Fibroblast of skin of scalp (primary cell): ENCODE measurements at regions not wholly inside any gene's neighbourhood (a gene's known extent, or its start where the extent isn't known, plus 50 kb on each side); places are given as distances from the start of the nearest gene placed in this dataset.
"Not testable (repeated sequence)": the region's sequence is repeated elsewhere in the genome, so short reads cannot be mapped to it uniquely, and the experiment has no call there.

ENCODE experiments used
- DNase-seq: peaks from one replicate; pipeline ENCODE4 v3.0.0-alpha.2; 2013

DNA sequence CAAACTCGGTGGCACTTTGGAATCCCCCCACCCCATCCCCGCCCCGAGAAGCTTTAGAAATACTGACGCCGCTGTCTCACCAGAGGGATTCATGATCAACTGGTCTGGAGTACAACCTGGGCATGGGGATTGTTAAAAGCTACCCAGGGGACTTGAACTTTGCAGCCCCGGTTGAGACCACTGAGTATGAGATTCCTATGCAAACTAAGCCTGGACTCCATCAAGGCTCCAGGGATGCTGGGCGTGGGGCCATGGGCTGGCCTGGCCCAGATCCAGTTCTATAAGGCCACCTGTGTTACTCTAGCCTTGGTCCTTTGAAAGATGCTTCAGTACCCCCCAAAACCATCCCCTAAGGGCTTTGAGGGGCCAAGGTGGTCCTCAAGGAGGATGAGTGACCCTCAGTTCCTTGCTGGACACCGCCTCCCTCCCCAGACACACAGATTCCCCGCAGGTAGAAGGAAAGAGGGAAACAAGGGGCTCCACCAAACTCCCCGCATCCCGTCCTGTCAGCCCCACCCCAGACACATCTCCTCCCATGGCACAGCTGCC lies 68.5 kb downstream of the MRPL36 start:
- no peak for DNase-seq

- no peak for DNase-seq
Measured at GRCh38 chr5:1730487-1730847, 69.2 kb downstream of the MRPL36 start.

DNA sequence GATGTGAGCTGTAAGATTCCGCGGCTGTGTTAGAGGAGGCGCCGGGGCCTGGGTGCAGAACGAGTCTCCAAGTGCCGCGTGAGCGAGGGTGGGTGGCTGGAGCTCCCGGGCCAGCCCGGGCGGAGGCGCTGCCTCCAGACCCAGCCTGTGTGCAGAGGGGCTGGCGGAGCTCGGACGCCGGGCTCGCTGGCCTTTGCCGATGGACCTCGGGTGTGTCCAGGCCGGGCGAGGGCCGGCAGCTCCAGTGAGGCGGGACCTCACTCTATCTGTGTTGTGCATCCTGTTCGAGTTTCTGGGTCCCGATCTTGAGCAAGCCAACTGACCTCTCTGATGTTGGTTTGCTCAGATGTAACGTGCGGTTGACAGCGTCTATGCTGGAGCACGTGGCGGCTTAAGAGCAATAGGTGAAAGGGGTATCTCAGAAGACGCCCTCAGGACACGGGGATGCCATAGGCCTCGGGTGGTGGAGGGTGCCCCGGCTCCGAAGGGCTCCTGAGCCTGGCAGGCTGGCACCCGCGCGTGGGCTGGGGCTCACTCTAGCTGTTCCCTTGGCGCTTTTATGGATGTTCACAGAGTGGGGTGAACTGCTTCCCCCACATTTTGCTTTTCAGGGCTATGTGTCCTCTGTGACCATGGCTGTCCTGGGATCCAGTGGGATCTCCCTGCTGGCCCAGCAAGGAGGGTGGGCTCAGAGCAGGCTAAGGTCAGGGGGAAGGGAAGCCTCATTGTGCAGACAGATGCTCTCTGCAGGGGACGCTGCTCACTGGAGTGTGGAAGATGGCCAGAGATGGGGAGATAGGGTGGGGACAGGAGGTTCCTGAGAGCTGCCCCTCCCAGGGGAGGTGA lies 69.8 kb downstream of the MRPL36 start:
- DNase-seq, result no peak

DNA sequence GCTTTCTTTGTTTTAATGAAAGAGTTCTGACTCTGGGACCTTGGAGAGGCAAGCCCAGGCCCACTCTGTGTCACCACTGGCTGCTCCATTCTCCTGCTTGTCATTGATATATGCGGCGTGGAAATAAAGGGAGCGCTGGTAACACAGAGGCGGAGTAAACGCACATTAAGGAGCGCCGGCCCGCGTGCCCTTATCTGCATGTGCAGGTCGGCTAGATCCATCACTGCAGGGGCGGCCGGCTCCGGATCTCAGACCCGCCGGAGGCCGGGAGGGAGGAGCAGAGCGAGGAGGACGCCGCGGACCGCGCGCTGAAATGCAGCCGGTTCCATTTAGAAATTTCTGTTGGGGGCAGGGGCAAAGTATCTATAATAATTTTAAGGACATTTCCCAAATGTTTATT lies 70.8 kb downstream of the MRPL36 start:
- no peak for DNase-seq

DNA sequence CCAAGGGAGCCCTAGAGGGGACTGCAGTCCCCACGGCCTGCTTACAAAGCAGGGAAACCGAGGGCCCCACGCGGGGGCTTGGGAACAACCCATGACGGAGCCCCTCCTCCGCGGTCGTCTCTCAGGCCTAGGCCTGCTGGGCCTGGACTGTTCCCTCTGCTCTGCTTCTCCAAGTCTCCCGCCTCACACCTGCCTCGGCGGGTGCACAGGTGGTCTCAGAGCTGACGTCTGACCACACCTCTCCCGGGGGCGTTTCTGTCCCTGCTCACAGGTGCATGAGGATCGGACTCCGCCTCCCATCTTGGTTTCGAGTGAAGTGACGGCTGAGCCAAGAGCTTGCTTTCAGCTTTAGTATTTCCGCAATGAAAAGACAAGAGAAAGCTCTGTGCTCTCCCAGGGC lies 72.1 kb downstream of the MRPL36 start:
- DNase-seq, result no peak

DNA sequence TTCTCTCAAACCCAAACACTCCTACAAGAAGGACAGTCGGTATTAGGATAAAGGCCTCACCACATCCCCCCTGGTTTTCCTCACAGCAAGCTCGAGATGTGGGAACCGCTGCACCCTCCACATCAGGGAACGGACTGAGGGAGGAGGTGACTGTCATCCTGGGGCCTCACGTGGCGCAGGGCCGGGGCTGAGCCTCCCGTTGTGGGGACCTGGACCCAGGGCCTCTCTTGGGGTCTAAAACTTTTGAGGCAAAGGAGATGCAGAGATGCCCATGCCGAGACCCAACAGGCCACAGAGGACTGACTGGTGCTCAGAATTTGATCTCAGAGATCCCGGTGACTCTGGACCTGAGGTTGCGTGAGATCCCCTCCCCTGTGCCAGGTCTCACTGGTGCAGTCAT lies 72.7 kb downstream of the MRPL36 start:
- no peak for DNase-seq

GRCh38 chr5:1726469-1726865 lies 73.2 kb downstream of the MRPL36 start:
- DNase-seq, result no peak

DNA sequence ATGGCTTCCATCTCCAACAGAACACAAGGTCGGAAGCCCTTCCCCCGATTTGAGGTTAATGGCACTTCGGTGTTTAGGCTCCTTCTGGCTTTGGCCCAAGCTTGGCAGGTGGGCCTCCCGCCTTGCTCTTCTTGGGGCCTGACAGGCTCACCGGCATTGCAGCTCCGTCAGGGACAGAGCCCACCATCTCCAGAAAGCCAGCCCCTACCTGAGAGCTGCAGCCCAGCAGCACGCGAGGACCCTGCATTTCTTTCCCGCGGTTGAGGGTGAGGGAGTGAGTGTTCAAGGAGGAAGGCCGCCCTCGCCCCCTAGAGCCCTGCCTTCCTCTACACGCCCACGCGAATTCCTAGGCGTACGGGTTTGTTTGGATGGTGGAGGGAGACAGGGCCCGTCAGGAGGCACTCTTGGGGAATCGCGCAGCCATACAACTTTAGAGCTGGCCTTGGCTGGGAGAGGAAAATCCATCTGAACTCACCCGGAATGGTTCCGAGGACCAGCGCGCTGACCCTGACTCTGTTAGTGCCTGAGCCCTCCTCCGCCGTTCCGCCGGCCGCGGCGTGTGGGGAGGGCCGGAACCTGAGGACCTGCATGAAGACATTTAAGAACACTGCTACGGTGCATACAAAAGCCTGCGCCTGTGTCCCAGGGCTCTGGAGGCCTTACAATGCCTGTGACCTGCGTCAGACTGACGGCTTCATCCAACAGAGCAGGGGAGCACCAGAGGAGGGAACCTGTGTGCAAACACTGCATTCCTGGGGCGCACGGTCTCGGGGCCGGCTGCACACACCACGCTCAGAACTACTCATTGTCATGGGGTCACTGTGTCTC lies 73.8 kb downstream of the MRPL36 start:
- DNase-seq, result no peak

GRCh38 chr5:1724822-1725602 lies 74.6 kb downstream of the MRPL36 start:
- no peak for DNase-seq

- no peak for DNase-seq
Measured at GRCh38 chr5:1723957-1724821, 75.4 kb downstream of the MRPL36 start.

DNA sequence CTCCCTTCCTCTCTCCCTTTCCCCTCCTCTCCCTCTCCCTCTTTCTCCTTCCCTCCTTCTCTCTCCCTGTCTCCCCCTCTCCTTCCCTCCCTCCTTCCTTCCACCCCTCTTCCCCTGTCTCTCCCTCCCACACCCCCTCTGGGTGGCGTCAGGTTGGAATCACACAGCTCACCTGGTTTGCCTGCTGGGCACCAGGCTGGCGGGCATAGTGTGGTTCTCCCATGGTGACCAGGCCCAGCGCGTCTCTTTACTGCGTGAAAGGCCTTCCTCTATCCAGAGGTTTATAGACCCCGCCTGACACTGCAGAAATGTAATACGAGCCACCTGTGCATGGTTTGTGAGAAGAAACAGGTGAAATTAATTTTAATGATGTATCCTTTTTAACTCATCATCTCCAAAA lies 76.2 kb downstream of the MRPL36 start:
- DNase-seq, result no peak

DNA sequence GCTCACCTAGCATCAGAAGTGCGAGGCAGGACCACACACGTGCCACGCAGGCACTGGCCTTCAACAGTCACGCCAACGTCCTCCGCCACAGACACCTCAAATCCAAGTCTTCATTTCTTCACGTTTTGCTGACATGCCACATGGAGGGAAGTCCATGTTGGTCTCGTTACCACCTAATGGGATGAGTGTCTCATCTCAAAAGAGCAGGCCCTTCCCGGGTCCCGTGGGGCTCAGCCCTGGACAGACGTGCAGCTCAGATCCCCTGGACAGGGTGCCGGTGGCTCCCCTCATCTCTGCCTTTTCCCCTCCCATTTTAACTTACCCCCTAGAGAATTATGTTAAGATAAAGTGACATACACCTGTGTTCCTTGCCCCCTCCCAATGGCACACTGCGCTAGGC lies 76.8 kb downstream of the MRPL36 start:
- DNase-seq, result no peak

- no peak for DNase-seq
Measured at GRCh38 chr5:1720396-1721110, 79.1 kb downstream of the MRPL36 start.

DNA sequence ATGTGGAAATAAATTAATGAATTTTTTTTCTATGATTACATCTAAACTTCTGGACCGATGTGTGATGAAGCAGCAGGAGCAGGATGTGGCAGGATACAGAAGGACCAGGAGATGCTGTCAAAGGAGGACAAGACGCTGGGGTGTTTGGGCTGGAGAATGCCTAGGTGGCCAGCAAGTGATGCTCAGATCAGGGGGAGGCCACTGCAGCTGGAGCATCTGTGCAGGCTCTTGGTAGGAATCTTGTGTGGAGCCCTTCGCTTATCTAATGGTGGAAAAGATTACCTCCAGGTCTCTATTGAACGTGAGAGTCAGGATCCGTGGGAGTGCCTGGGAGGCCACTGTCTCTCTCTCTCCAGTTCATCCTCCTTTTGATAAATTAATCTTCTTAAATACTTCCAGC lies 79.8 kb downstream of the MRPL36 start:
- DNase-seq, result no peak

GRCh38 chr5:1718669-1719068 lies 81.0 kb downstream of the MRPL36 start:
- no peak for DNase-seq

DNA sequence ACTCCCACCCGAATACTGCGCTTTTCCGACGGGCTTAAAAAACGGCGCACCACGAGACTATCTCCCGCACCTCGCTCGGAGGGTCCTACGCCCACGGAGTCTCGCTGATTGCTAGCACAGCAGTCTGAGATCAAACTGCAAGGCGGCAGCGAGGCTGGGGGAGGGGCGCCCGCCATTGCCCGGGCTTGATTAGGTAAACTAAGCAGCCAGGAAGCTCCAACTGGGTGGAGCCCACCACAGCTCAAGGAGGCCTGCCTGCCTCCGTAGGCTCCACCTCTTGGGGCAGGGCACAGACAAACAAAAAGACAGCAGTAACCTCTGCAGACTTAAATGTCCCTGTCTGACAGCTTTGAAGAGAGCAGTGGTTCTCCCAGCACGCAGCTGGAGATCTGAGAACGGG lies 89.5 kb downstream of the MRPL36 start:
- not testable (repeated sequence) for DNase-seq

DNA sequence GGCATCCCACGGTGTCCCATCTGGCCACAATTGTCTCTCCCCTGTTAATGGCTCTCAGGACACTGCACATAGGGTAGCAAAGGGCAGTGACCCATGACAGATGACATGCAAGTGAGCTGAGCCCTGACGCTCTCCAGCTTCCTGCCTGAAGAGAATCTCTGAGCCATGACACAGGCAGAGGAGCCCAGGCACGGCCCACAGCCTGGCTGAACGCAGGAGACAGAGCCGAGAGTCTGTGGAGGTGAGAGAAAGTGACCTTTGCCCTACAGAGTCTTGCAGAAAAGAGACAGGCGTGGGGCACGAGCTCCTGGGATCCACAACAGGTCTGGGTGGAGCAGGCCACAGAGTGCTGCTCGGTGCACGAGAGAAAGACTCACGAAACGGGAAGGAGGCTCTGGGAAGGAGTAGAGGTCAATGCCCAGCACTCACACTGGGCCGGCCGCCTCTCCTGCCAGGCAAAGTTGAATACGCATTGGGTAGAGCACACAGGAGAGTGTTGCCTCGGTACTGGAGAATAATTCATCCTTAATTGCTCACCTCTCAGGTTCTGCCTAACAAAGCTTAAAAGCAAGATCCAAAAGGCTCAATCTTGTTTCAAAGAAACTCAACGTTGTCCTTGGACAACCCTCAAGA lies 90.3 kb downstream of the MRPL36 start:
- DNase-seq, result no peak

DNA sequence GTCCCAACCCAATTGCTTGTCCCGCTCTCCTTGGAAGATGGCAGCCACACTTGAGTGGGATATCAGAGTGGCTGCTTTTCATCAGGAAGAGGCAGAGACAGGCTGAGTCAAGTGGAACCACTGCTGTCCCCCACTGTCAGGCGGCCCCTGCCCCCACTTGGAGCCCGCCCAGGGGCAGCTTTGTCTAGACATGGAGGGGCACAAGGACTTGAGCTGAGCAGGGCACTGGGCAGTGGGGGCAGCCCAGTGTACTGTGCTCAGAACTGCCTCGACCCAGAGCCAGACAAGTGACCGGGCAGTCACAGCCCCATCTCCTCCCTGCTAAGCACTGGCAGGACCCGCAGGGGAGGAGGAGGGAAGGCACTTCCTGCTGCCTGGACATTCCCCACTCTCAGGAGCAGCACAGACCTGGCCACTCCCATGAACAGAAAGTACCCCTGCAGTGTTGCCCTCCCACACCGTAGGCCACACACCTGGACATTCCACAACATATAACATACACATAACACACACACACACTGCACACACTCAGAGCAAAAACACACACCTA lies 91.0 kb downstream of the MRPL36 start:
- no peak for DNase-seq

- DNase-seq, result no peak
Measured at GRCh38 chr5:1707467-1707866, 92.2 kb downstream of the MRPL36 start.

- no peak for DNase-seq
Measured at GRCh38 chr5:1706428-1706827, 93.2 kb downstream of the MRPL36 start.
